Myocyte (in vitro differentiated cells): ENCODE measurements at regions not wholly inside any gene's neighbourhood (a gene's known extent, or its start where the extent isn't known, plus 50 kb on each side); places are given as distances from the start of the nearest gene placed in this dataset.
"Not testable (repeated sequence)": the region's sequence is repeated elsewhere in the genome, so short reads cannot be mapped to it uniquely, and the experiment has no call there.

Source experiments
- DNase-seq: peaks from one replicate; pipeline ENCODE4 v3.0.0-alpha.2; 2012; ENCODE audit warnings: low read depth

GRCh38 chr13:67964986-67965385 lies 734.9 kb upstream of the PCDH9 start:
- DNase-seq = no peak

- DNase-seq = no peak
Observed at GRCh38 chr13:67964091-67964490, 734.0 kb upstream of the PCDH9 start.

GRCh38 chr13:67961331-67961730 lies 731.2 kb upstream of the PCDH9 start:
- DNase-seq = no peak

GRCh38 chr13:67951431-67951830 lies 721.3 kb upstream of the PCDH9 start:
- no peak for DNase-seq

- no peak for DNase-seq
Observed at GRCh38 chr13:67950603-67951002, 720.5 kb upstream of the PCDH9 start.

GRCh38 chr13:67946131-67946530 lies 716.0 kb upstream of the PCDH9 start:
- DNase-seq = no peak

GRCh38 chr13:67943116-67943515 lies 713.0 kb upstream of the PCDH9 start:
- peak; percentile 3 for DNase-seq

- no peak for DNase-seq
Observed at GRCh38 chr13:67935626-67936025, 705.5 kb upstream of the PCDH9 start.

GRCh38 chr13:67934617-67935330 lies 704.6 kb upstream of the PCDH9 start:
- no peak for DNase-seq

GRCh38 chr13:67932991-67933390 lies 702.9 kb upstream of the PCDH9 start:
- peak; percentile 1 for DNase-seq

GRCh38 chr13:67917291-67917987 lies 687.3 kb upstream of the PCDH9 start:
- no peak for DNase-seq

GRCh38 chr13:67916650-67917049 lies 686.5 kb upstream of the PCDH9 start:
- DNase-seq = no peak

- DNase-seq = no peak
Observed at GRCh38 chr13:67914535-67914934, 684.4 kb upstream of the PCDH9 start.

GRCh38 chr13:67902960-67903359 lies 672.8 kb upstream of the PCDH9 start:
- not testable (repeated sequence) for DNase-seq

GRCh38 chr13:67880916-67881315 lies 650.8 kb upstream of the PCDH9 start:
- peak; percentile 6 for DNase-seq

GRCh38 chr13:67878376-67878775 lies 648.2 kb upstream of the PCDH9 start:
- DNase-seq = no peak

GRCh38 chr13:67877031-67877430 lies 646.9 kb upstream of the PCDH9 start:
- DNase-seq = no peak

- DNase-seq = no peak
Observed at GRCh38 chr13:67867206-67867605, 637.1 kb upstream of the PCDH9 start.

GRCh38 chr13:67860315-67860714 lies 630.2 kb upstream of the PCDH9 start:
- DNase-seq = no peak

GRCh38 chr13:67859904-67860303 lies 629.8 kb upstream of the PCDH9 start:
- no peak for DNase-seq

- no peak for DNase-seq
Observed at GRCh38 chr13:67857581-67858310, 627.6 kb upstream of the PCDH9 start.

- no peak for DNase-seq
Observed at GRCh38 chr13:67856955-67857354, 626.8 kb upstream of the PCDH9 start.
